ENCODE measurements at regions not wholly inside any gene's neighbourhood (a gene's known extent, or its start where the extent isn't known, plus 50 kb on each side); places are given as distances from the start of the nearest gene placed in this dataset.

DNA sequence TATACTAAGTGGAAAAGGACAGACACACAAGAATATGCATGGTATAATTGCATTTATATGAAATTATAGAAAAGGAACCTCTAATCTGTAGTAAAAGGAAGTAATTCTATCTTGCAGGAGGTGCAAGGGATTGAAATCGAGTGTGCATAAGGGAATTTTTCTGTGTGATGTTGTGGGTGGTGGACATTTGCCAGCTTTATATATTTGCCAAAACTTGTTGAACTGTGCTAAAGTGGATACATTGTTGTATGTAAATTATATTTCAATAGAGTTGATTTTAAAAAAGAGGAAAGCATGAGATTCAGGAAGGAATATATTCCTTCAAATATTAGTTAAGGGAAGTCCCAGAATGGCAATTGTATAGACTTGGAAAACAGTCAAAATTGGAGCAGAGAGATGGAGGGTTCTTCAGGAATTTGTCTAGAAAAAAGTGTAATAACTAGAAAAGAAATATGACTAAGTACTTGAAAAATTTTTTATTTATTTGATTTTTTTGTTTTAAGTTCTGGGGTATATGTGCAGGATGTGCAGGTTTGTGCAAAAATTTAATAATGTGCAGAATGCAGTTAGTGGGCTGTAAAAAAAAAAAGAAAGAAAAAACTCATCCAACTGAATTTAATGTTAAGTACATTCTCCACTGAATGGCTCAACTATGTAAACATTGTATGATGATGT, 96.1 kb downstream of the ARL4A start:
- DNase-seq (ENCODE audit: low read depth): no peak

DNA sequence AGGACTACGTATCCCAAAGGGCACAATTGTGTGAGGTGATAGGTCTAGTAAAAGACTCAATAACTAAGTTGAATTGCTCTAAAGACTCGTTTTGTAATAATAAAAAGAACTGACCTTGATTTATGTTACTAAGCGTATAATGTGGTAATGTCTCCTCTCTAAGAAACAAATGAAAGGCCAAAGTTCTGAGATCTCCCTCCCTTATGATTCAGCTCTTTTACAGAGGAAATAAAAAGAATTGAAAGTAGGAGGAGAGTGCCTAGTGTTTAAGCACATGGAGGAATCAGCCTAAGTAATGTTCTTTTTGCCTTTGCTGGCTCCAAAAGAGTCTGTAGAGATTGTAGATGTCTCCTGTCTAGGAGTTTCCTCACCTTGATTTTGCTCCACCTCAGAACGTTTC, 98.0 kb downstream of the ARL4A start:
- DNase-seq (ENCODE audit: low read depth): no peak

DNA sequence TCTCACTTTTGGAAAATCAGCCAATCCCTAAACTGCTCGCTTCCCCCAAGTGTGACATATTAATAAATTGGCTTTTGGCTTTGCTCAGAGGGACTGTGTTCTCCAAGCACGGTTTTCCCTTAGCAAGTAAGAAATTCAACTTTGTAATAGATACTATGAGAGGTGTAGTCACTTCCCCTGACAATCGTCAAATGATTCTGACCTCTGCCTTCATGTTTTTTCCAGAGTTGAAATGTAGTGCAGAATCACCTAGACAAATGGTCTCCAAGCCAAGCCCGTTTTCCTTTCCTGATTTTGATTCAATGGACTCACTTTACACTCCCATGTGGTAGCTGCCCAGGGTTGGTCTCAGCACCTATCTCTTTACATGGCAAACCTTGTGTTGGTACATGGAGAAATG, 99.1 kb downstream of the ARL4A start:
- DNase-seq (ENCODE audit: low read depth): no peak

DNA sequence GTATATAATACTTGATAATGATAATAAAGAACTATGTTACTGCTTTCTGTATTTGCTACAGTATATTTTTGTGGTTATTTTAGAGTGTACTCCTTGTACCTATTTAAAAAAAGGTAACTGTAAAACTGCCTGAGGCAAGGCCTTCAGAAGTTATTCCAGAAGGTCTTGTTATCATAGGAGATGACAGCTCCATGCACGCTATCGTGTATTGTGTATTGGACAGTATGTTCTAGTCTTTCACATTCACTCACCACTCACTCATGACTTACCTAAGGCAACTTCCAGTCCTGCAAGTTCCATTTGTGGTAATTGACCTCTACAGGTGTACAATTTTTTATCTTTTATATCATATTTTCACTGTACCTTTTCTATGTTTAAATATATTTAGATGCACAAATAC, 100.7 kb downstream of the ARL4A start:
- DNase-seq (ENCODE audit: low read depth): no peak

DNA sequence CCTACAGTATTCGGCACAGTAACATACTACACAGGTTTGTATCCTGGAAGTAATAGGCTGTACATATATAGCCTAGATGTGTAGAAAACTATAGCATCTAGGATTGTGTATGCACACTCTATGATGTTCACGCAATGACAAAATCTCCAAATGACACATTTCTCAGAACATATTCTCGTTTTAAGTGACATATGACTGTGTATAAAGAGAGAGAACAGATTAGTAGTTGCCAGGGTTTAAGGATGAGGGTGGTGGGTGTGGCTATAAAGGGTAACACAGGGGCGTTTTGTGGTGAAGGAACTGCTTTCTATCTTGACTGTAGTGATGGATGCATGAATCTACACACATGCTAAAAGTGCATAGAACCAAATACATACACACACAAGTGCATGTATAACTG, 101.2 kb downstream of the ARL4A start:
- no peak for DNase-seq (ENCODE audit: low read depth)

DNA sequence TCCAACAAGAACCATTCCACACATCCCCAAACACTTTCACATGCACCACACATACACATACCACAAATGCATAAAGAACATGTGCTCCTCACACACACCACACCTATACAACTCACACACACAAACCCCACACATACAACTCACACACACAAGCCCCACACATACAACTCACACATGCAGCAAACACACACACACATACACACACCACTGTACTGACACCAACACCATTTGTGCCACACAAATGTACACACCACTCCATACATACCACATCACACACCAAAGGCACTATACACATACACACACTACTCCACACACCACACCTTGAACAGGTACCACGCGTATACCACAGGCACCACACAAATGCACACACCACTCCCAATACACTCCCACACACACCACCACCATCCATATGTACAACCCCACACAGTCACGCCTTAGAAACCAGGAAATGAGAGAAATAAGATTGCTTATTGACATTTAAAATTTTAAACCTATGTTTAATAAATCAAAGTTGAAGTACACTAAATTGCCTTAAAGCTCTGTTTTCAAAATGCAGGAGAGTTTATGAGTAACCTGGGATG, 107.4 kb downstream of the ARL4A start:
- no peak for DNase-seq (ENCODE audit: low read depth)

DNA sequence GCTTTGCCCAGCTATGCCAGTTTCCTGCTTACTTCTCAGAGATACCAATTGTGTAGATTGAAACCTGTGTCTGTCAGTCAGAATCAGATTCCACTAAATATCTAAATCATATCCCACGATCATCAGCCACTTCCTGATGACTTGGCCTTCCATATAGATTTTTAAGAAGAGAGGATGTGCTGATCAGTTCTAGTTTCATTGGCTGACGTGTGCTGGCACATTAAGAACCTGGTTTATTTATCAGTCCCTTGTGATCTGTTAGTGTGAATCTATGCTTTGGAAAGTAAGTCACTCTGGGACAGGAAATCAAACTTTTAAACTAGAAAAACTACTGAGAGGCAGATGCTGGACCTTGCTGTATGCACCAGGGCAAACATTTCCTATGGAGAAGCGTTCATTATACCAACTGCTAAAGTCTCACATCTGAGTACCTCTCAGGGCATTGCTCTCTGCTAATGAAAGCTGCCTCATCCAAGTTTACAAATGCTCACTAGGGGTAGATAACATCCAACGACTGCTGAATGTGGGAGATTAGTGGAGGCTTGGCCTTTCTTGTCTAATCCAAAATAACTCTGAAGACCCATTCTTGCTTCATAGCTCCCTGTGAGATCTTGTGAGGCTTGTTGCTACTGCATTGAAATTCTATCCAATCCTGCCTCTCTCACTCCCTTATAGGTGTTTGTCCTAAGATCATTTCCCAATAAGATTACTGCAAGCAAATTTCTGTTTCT, 109.1 kb downstream of the ARL4A start:
- no peak for DNase-seq (ENCODE audit: low read depth)

DNA sequence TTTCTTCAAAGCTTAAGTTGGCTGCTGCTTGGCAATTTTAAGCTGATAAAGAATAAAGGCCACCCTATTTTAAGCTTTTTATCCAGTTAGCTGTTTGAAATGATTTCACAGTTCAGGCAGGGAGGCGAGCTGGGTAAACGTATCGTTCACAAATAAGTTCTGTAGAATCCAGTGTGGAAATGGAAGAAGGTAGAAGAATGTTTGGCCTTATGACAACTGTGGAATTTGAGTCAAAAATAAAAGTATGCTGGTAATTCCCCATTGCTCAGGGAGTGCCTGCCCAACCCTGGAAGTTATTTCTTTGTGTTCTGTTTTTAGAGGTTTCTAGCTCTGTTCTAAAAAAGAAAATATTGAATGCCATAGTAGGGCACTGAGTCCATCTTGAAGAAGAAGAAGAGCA, 113.1 kb downstream of the ARL4A start:
- DNase-seq (ENCODE audit: low read depth): no peak

DNA sequence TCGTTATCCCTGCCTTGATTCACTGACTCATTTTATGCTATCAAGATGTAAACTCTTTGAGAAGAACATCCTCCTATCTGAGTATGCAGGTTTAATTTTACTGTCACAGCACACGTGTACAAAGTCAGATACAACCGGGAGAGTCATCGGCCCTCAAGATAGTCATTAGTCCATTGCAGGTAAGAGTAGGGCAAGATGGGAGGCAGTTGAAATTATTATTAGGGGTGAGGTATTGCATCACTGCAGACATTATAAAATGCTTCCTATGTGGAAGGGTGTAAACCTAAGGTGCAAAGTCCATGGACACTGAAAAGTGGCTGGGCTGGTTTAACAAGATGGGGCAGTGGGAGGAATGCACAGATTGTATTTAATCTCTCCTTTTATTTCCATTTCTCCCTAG, 113.7 kb downstream of the ARL4A start:
- no peak for DNase-seq (ENCODE audit: low read depth)

DNA sequence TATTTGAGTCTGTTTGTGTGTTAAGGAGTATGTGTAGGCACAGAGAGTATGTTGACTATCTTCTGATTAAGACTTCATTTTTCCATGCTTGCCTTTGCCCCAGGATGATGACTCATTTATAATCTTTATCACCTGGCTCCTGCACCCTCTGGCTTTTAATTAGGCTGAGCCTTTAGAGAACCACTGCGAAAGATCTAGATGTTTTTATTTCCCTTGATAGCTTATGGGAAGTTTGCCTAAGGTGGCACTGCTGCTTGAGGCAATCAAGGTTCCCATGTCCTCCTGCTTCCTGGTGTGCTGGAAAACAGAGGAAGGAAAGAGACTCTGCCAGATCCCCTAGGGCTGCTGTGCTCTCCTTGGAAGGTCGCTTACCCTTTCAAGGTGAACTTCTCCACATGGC, 114.6 kb downstream of the ARL4A start:
- DNase-seq (ENCODE audit: low read depth): no peak

DNA sequence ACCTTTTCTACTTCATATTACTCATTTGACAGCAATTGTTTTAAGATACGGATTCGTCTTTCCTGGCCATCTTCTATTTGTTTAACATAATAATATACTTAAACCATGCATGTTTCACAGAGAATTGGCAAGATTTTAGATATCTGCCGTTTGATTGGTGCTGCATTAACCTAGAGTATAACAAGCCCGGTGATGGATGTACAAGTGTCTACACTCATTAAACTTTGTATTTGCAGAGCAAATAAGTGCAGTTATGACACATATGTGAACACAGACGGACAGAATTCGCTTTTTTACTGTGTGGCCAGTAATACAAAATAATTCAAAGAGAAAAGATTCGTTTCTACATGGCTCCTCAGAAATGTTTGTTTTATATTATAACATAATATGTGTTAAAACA, 116.1 kb downstream of the ARL4A start:
- no peak for DNase-seq (ENCODE audit: low read depth)

DNA sequence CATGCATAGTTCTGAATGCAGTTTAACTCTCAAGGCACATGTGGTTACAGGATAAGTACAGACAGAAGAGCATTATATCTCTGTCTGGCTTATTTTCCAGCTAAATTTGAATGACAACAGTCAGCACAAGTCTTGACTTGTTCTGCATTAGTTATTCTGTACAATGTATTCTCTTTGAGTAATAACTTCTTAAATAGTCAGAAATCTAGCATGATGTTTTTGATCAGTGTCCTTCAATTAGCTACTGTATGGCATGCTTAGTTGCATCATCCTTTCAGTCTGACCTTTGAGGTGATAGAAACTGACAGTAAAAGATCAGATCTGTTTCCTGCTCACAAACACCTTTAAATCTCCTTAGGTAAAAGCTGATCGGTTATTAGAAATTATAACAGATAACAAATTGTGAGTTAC, 118.1 kb downstream of the ARL4A start:
- no peak for DNase-seq (ENCODE audit: low read depth)

DNA sequence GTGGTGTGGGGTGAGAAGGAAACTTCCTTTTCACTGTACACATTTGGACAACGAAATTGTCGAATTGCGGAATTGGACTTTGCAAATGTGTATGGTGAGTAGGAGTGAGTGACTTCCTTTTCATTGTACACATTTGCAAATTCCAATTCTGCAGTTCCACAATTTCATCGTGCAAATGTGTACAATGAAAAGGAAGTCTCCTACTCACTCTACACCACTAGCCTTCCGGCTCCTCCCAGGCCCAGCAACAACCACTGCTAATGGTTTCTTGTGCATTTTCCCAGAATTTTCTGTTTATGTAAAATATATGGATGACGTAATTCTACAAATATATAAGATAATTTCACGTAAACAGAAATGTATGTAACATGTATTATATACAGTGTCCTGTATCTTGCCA, 118.5 kb downstream of the ARL4A start:
- no peak for DNase-seq (ENCODE audit: low read depth)

DNA sequence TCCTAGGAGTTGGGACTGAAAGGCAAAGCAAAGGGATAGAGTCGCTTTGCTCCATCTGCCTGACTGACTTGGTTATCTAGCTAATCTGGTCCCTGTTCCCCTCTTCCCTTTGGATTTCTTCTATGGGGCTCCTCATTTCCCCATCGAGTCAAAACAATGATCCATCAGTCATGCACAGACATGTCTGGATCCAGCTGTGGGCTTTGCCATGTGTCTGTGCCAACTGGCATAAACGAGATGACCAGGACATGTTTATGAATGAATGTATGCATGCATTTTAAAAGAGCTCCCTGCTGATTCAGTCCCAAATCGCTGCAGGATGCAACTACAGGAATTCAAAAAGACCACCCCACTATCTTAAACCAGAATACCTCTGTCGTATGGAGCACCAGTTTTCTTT, 122.0 kb downstream of the ARL4A start:
- no peak for DNase-seq (ENCODE audit: low read depth)

DNA sequence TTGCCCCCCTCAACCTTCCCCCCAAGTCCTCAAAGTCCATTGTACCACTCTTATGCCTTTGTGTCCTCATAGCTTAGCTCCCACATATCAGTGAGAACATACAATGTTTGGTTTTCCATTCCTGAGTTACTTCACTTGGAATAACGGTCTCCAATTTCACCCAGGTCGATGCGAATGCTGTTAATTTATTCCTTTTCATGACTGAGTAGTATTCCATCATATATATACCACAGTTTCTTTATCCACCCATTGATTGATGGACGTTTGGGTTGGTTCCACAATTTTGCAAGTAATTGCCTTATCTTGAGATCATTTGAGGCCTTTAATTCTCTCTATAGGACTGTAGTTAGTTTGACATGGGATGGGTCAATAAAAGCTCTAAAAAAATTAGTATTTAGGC, 124.7 kb downstream of the ARL4A start:
- DNase-seq (ENCODE audit: low read depth): no peak

DNA sequence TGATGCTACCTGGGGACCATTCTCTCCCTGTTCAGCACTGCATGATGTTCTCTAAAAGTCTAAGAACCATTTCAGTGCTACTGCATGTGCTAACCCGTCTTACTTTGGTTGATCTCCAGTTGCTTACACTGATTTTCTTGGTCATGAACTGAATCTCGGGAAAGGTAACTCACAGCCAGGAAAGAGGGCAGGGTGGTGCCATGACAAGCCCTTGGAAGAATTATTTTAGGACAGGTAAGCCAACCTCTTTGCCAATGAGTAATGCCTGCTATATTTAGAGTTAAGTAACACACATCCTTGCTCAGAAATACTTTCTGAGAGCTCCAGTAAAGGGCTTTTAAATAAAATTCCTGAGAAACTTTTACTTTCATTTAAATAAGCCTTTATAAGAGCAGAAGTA, 126.7 kb downstream of the ARL4A start:
- DNase-seq (ENCODE audit: low read depth): no peak

DNA sequence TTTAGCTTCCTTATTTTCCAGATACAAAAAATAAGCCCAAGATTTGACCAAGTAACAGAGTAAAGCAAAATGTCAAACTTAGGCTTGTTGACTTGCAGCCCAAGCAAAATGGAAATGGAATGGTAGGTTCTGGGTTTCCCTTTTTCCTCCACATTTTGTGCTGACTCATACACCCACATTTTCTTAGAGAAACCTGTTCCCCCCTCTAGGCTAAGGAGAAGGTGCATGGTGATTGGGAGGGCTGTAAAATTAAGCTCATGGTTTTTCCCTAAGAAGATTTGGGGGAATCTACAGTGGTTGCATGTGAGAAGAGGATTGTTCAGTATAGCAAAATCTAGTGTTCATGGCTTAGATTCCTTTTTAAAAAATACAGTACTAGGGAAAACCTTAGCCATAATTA, 127.4 kb downstream of the ARL4A start:
- no peak for DNase-seq (ENCODE audit: low read depth)

DNA sequence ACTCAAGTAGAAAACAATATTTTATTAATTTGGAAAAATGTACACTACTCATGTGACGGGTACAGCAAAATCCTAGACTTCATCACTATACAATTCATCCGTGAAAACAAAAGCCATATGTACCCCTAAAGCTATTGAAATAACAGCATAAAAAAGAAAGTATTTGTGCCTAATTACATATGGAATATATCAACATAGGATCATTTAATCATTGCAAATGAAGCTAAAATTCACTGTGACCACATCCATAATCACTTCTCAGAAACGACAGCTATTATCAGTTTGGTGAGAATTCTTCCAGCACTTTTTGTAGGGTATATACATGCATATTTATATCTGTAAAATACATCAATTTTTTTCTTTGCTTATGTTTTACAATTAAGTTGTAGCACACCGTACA, 128.0 kb downstream of the ARL4A start:
- DNase-seq (ENCODE audit: low read depth): no peak

DNA sequence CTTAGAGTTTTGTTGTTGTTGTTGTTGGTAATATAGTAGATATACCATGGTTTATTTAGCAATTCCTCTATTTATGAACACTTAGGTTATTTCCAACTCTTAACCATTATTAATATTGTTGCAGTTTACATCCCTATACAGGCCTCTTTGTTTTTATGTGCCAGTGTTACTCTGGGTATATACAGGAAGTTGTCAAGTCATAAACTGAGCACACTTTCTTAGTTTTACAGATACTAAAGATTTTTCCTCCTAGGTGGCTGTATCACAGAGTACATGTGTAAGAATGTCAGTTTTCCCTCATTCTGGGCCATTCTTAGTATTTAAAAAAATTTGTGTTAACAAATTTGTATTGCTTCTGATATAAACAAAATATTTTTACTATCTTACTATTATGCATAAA, 128.4 kb downstream of the ARL4A start:
- no peak for DNase-seq (ENCODE audit: low read depth)

DNA sequence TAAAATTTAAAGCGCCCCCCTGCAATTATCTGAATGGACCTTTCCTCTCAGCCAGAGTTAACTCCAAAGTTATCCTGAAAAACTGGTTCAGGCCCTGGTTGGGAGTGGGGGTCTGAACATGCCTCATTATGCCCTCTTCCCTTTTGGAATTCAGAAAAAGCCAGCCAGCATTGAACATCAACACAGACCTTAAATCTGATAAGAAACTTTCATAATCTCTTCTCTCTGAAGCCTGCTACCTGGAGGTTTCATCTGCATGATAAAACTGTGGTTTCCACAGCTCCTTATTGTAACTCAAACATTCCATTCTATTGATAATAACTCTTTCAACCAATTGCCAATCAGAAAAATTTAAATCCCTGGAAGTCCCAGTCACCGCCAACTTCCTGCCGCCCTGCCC, 133.3 kb downstream of the ARL4A start:
- DNase-seq (ENCODE audit: low read depth): no peak

DNA sequence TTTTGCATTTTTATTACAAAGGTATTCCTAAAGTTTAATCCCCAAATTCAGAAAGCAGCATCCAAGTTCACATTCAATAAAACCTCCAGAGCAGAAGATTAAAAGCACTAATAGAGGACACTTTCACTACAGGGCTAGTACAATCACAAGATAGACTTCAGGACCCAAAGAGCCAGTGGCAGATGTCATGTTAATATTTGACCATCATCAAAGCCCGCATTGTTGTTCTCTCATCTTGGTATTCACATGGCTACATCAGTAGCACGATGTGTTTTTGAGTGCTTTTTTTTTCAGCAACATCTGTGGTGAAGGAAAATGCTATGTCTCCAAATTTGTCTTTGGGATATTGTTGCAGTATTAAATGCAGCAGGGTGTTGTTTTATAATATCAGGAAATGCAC, 134.3 kb downstream of the ARL4A start:
- DNase-seq (ENCODE audit: low read depth): no peak

DNA sequence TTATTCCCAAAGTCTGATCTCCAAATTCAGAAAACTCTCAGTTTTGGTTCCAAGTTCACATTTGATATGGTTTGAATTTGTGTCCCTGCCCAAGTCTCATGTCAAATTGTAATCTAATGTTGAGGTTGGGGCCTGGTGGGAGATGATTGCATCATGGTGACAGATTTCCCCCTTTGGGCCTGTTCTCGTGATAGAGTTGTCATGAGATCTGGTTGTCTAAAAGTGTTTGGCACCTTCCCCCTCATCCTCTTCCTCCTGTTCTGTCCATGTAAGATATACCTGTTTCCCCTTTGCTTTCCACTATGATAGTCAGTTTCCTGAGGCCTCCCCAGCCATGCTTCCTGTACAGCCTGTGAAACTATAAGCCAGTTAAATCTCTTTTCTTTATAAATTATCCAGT, 138.6 kb downstream of the ARL4A start:
- no peak for DNase-seq (ENCODE audit: low read depth)

DNA sequence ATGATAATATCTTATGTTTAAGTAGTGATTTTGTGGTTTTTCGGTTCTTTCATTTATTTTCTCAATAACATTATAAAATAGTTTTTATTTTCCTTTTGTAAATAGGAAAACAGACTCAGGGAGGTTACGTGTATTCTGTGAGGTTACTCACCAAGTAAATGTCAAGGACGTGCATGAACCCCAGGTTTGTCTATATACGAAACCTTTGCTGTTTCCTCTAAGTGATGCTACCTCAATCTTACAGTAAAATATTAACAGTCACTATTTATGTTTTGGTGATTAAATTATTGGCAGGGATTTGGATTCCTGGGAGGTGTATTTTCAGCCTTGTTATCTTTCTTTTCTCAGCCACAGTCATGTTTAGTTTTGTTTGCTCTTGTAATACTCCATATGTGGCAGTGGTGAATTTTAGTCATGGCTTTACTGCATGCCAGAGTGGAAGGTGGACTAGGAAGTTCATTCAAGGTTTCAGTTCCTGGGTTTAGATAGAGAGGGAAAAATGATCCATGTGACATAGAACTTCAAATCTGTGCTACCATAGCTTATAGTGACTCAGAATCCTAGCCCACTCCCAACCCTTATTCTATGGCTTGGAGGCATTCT, 139.9 kb downstream of the ARL4A start:
- DNase-seq (ENCODE audit: low read depth): no peak
